Neural crest cell (in vitro differentiated cells): ENCODE measurements at regions not wholly inside any gene's neighbourhood (a gene's known extent, or its start where the extent isn't known, plus 50 kb on each side); places are given as distances from the start of the nearest gene placed in this dataset.

ENCODE experiments used
- DNase-seq: peaks from one replicate; pipeline ENCODE4 v3.0.0; 2021; ENCODE audit warnings: low read depth, mixed read lengths, low spot score
- H3K27ac Mint-ChIP-seq: one replicate; pipeline ENCODE4 v1.8.0; 2021; ENCODE audit warnings: mild to moderate bottlenecking, mixed read lengths; ENCODE audit not compliant: unreplicated experiment
- H3K27me3 Mint-ChIP-seq: 2 replicates; pipeline ENCODE4 v1.8.0; 2021; ENCODE audit warnings: low read depth, mild to moderate bottlenecking, mixed read lengths
- H3K36me3 Mint-ChIP-seq: 2 replicates; pipeline ENCODE4 v1.8.0; 2021; ENCODE audit warnings: low read depth, mild to moderate bottlenecking, mixed read lengths
- H3K4me1 Mint-ChIP-seq: 2 replicates; pipeline ENCODE4 v1.8.0; 2021; ENCODE audit warnings: mixed read lengths
- H3K4me3 Mint-ChIP-seq: one replicate; pipeline ENCODE4 v1.8.0; 2021; ENCODE audit warnings: mild to moderate bottlenecking, mixed read lengths
- H3K9me3 Mint-ChIP-seq: 2 replicates; pipeline ENCODE4 v1.8.0; 2021; ENCODE audit warnings: mixed read lengths
- CTCF ChIP-seq: fragments of 200-600 bp; sonication (generic); conservative IDR thresholded peaks from 2 replicates; pipeline ENCODE4 v1.5.0; 2021; ENCODE audit warnings: antibody characterized with exemption, mild to moderate bottlenecking

GRCh38 chr2:234399451-234400246, 97.2 kb downstream of the ARL4C start:
- Mint-ChIP-seq H3K27me3 (no peaks in the 10 kb centered on the region), H3K9me3 (no peaks in the 10 kb centered on the region), H3K4me1 (no peaks in the 10 kb centered on the region), H3K4me3 (no peak overlapping the region), H3K36me3 (no peaks in the 10 kb centered on the region), H3K27ac (no peak overlapping the region)
- DNase-seq, result no peak
- no peak for TF ChIP-seq CTCF

- no peaks in the 10 kb centered on the region for H3K36me3 Mint-ChIP-seq
- H3K27ac Mint-ChIP-seq, result peak overlapping the region; percentile 45
- no peaks in the 10 kb centered on the region for H3K9me3 Mint-ChIP-seq
- no peak overlapping the region for H3K4me3 Mint-ChIP-seq
- no peak for DNase-seq
- H3K27me3 Mint-ChIP-seq, result no peaks in the 10 kb centered on the region
- H3K4me1 Mint-ChIP-seq, result no peaks in the 10 kb centered on the region
- TF ChIP-seq CTCF, result no peak
Observed at GRCh38 chr2:234398531-234398930, 98.3 kb downstream of the ARL4C start.

- no peak overlapping the region for H3K27ac Mint-ChIP-seq
Observed at GRCh38 chr2:234395891-234396420, 100.9 kb downstream of the ARL4C start.

GRCh38 chr2:234394450-234394849, 102.4 kb downstream of the ARL4C start:
- Mint-ChIP-seq H3K9me3 (no peaks in the 10 kb centered on the region), H3K4me3 (no peak overlapping the region), H3K4me1 (peaks cover 14% of the 10 kb centered on the region), H3K27ac (no peak overlapping the region), H3K36me3 (no peaks in the 10 kb centered on the region), H3K27me3 (no peaks in the 10 kb centered on the region)
- no peak for TF ChIP-seq CTCF
- no peak for DNase-seq

More at GRCh38 chr2:234395891-234396420, 100.9 kb downstream of the ARL4C start:
- Mint-ChIP-seq H3K4me1 (peaks cover 12% of the 10 kb centered on the region), H3K36me3 (no peaks in the 10 kb centered on the region), H3K27me3 (no peaks in the 10 kb centered on the region), H3K4me3 (no peak overlapping the region), H3K9me3 (no peaks in the 10 kb centered on the region)
- no peak for TF ChIP-seq CTCF
- DNase-seq, result no peak

- no peaks in the 10 kb centered on the region for H3K36me3 Mint-ChIP-seq
- no peaks in the 10 kb centered on the region for H3K27me3 Mint-ChIP-seq
- no peaks in the 10 kb centered on the region for H3K9me3 Mint-ChIP-seq
- peaks cover 14% of the 10 kb centered on the region for H3K4me1 Mint-ChIP-seq
- H3K4me3 Mint-ChIP-seq, result no peak overlapping the region
- no peak for DNase-seq
- no peak overlapping the region for H3K27ac Mint-ChIP-seq
- no peak for TF ChIP-seq CTCF
Observed at GRCh38 chr2:234393354-234393753, 103.5 kb downstream of the ARL4C start.
